Stimulated activated CD8-positive, alpha-beta memory T cell treated with anti-CD3 and anti-CD28 coated beads, Interleukin-15, amount 100 ng/mL, for 1 hour (primary cell): ENCODE measurements at regions not wholly inside any gene's neighbourhood (a gene's known extent, or its start where the extent isn't known, plus 50 kb on each side); places are given as distances from the start of the nearest gene placed in this dataset.

Experiments used
- DNase-seq: peaks from one replicate; pipeline ENCODE4 v3.0.0-alpha.2; 2020; ENCODE audit warnings: low read depth

DNA sequence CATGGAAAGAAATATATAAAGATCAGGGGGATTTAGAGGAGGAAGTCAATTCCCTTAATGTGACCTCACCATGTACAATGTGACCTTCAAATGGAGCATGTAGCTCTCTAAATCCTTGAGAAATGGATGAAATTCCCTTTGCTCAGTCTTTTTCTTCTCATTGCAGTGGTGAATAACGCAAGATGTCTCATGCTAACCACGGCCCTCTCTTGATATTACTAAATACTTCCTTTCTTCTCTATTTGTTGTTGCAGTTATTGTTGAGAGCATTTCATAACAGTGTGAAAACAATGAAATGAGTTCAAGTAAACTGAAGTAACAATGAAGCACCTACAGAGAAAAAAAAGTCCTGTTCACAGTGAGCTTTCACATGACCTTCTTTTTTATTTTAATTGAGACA is 55.6 kb downstream of the ZNF281 start:
- no peak for DNase-seq

DNA sequence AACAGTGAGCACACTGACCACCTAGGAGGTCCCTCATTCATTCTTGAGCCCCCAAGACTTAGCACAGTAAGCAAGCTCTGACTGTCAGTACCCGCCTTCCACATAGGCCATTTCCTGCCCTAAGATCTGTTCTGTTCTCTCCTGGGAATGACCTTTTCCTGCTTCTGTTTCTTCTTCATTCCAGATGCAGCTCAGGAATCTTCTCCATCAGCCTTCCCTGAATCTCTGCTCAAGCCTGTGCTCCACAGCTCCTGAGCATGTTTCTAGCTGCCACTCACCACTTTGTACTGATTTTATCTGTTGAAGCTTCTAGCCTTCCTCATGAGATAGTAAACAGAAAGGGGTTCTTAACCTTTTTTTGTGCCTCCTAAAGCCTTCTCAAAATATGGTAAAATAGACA is 56.6 kb downstream of the ZNF281 start:
- DNase-seq = no peak

DNA sequence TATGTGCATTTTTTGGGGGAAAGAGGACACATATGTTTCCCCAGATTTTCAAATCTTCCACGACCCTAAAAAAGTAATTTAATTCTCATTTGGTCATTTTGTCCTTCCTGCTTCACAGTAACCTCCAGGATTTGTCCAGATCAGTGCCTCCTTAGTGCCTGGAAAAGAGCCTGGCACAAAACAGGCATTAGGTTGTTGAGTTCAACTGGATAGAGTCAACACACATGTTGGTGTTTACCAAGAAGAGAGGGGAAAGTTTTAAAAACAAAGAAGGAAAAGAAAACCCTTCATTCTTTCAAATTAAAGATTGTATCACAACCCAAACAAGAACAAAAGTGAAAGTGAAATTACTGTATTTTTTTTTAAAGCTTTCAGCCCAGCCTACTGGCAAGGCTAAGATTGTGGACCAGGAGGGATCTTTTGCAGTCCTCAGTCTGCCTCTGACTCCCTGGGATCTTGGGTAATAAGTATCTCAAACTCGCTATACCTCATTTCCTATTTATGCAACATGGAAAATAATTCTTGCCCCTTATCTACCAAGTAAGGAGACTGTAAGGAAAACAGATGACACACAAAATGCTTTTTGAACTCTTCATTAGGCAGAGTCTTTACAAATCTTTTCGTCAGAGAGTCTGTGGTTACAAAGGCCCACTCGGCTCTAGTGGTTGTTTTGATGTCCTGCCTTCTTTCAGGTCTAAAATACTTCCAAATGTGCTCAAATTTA is 57.8 kb downstream of the ZNF281 start:
- no peak for DNase-seq

DNA sequence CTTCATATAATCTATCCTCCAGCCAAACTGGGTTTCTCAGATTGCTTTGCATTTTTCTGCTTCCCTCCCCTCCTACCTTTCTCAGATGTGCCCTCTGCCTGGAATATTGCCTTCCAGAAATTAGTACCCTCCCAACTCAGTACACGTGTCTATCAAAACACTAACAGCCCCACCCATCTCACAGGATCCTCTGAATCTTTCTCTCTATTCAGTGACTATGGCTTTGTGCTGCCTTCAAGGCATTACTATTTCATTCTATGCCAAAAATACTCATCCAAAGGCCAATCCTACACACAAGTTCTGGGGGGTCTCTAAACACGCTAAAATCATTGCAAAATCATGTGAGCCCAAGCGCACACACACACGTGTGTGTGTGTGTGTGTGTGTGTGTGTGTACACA is 58.4 kb downstream of the ZNF281 start:
- DNase-seq = no peak

DNA sequence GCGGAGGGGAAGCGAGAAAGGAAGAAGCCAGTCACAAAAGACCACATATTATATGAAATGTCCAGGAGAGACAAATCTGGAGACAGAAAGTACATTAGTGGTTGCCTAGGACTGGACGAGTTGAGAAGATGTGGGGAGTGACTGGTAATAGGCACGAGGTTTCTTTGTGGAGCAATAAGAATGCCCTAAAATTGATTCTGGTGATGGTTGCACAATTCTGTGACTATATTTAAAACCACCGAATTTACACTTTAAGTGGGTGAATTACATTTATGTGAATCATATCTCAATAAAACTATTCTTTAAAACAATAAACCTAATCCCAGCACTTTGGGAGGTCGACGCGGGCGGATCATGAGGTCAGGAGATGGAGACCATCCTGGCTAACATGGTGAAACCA is 63.1 kb downstream of the ZNF281 start:
- DNase-seq = no peak

DNA sequence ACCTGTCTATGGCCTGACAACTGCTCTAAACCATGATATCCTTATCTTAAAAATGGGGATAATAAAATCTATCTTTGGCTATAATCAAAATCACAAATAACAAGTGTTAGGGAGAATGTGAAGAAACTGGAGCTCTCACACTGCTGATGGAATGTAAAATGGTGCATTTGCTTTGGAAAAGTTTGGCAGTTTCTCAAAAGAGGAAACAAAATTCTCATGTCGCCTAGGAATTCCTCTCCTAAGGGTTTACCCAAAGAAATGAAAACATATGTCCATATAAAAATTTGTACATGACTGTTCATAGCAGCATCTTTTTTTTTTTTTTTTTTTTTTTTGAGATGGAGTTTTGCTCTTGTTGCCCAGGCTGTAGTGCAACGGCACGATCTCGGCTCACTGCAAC is 64.3 kb downstream of the ZNF281 start:
- DNase-seq = no peak

DNA sequence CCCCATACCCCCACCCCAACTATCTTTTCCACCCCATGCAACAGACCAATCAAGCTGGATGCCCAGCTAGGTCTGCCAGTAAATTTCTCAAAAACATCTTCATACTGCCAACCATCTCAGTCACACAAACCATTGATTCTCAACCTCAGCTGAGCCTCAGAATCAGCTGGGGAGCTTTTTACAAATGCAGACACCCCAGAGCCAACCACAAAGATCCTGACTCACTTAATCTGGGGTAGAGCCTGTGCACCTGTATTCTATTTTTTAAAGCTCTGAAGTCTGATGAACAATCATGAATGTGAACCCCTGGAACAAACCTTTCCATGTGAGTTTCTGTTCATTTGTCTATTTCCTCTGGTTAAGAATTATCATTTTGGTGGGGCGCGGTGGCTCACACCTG is 66.0 kb downstream of the ZNF281 start:
- DNase-seq = no peak

DNA sequence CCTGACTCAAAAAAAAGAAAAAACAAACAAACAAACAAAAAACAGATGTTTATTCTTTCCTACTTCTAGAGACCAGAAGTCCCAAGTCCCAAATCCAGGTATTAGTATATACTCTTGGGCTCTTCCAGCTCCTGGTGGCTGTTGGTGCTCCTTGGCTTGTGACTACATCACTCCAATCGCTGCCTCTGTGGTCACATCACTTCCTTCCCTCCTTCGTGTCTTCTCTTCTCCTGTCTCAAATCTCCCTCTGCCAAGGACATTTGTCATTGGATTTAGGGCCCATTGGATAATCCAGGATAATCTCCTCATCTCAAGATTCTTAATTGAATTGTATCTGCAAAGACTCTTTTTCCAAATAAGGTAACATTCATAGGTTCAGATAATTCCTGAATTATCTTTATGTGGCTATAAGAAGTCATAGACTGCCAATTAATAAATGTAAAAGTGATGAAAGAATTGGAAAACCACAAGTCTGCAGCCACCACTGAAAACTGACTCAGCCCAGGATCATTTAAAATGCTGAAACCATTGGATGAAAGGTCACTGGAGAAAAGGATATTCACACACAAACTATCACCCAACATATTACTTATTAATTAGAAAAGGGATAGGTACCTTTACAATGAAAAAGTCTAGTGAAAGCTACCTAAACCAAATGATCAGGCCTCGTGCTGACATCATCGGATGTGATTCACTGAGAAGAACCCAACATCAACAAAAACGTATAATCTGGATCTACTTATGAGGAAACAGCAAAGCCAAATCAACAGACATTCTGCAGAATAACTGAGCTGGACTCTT is 67.1 kb downstream of the ZNF281 start:
- no peak for DNase-seq

DNA sequence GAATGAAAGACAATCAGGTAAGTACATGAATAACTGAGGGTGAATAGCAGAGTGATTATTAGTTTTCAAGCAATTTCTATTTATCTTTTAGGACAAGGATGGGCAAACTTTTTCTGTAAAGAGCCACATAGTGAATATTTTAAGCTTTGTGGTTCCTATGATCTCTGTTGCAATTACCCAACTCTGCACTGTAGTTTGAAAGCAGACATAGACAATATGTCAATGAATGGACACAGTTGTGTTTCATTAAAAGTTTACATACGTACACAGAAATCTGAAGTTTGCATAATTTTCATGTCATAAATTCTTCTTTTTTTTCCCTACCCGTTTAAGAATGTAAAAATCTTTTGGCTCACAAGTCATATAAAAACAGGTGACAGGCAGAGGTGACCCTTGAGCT is 71.4 kb downstream of the ZNF281 start:
- no peak for DNase-seq

DNA sequence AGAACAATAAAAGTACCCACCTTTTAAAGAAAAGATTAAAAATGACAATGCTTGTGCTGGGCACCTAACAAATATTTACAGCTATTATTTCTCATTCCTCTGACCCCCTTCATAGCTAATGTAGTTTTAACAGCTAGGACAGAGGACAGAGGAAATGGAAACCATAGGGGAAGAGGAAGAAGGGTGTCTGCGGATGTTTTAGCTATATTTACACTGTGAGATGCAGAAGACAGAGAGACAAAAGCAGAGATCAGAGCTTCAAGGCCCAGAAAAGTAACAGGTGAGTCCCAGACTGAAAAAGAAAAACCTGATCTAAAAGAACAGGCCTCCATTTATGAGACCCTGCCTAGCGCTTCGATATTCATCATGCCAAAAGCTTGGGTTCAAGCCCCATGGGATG is 72.0 kb downstream of the ZNF281 start:
- no peak for DNase-seq

DNA sequence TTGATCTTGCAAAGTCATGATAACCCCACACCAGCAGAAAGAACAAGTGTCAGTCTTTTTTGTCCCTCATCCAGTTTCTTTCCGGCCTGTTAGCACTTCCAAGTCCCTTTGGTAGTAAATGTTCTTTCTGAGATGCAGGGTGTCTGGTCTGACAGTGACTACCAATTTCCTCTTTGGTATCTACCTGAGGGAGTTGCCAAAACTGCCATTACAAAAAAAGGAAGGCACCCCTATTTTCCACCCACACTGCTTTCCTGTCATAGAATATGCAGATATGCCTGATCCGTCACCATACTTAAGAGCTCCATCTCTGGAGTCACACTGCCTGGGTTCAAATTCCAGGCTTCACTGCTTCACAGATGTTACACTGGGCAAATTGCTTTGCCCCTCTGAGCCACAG is 72.4 kb downstream of the ZNF281 start:
- no peak for DNase-seq

DNA sequence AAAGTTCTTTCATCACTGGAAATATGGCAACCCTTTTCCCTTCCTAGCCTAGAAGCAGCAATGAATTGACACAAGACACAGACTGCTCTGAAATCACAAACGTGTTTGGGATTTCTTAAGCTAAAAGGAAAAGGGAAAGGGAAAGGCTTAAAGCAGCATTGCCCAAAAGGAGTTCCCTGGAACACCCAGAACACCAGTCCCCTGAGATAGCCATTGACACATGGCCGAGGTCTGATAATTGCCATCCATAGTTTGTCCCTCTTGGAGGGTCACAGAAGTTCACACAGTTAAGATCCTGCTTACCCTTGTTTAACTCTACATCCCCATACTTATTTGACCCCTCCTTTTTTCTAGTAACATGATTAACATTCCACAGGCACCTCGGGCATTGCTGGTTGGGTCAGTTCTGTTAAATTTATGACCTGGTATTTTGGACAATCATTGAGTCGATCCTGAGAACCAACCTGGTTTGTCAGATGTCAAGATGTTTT is 72.9 kb downstream of the ZNF281 start:
- DNase-seq = no peak

DNA sequence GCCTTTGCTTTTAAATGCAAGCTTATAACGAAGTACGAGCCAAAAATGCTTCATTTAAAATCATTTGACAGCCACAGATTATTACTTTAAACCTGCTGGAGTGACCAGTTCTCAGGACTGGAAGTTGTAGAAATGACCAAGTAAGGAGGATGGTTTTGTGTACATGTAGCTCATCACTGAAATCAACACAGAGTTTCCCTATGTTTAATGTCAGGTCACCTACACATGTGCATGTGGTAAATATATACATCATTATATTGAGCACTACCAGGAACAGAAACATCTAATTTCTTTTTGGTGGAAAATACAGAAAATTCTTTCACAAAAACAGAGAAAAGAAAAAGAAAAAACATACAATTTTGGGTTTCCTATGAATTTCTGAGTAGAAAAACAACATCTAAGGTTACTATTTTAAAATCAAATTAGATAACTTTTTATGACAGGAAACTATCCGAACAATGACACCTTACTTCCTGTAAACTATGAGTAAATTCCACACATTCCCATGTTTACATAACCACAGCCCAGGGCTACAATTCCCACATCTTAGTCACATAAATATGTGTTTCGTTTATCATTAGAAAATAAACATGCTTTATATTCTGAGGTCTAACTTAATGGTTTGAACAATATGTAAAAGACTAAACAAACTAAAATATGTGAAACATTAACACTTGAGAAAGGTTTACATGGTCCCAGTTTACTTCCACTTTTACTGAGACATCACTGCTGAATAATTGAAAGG is 73.6 kb downstream of the ZNF281 start:
- no peak for DNase-seq

DNA sequence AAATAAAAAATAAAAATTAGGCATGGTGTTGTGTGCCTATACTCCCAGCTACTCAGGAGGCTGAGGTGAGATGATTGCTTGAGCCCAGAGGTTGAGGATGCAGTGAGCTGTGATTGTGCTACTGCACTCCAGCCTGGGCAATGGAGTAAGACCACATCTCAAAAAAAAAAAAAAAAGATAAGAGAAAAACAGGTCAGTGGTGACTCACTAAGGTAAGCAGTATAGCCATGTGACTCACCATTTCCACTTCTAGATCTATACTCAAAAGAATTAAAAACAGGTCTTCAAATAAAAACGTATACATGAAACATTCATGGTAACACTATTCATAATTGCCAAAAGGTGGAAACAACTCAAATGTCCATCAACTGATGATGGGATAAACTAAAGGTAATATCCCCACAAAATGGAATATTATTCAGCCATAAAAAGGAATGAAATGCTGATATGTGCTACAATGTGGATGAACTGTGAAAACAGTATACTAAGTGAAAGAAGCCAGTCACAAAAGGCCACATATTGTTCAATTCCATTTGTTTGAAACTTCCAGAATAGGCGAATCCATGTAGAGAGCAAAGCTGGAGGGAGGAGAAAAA is 75.1 kb downstream of the ZNF281 start:
- DNase-seq = no peak

DNA sequence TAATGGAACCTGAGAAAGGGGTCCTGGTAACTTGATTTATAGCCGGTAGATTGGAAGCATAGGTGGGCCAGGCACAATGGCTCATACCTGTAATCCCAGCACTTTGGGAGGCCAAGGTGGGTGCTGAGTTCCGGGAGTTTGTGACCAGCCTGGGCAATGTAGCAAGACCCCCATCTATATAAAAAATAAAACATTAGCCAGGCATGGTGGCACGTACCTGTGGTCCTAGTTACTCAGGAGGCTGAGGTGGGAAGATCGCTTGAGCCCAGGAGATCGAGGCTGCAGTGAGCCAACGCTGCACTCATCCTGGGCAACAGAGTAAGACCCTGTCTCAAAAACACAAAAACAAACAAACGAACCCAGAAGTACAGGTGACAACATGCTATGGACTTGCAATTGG is 76.5 kb downstream of the ZNF281 start:
- DNase-seq = no peak

DNA sequence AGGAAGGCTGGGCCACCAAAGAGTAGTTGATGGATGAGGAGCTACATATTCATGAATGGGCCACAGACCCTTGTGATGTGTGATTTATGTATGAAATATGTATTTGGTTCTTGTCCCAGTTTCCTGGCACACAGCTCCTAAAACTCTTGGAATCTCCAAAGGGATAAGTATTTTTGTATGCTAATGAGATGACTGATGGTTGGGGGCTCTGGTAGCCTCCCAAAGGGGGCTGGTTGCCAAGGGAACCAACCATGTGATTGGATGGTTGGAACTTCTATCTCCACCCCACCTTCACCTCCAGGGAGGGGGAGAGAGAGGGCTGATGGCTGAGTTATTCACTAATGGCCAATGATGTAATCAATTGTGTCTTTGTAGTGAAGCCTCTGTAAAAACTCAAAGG is 77.1 kb downstream of the ZNF281 start:
- DNase-seq = no peak

DNA sequence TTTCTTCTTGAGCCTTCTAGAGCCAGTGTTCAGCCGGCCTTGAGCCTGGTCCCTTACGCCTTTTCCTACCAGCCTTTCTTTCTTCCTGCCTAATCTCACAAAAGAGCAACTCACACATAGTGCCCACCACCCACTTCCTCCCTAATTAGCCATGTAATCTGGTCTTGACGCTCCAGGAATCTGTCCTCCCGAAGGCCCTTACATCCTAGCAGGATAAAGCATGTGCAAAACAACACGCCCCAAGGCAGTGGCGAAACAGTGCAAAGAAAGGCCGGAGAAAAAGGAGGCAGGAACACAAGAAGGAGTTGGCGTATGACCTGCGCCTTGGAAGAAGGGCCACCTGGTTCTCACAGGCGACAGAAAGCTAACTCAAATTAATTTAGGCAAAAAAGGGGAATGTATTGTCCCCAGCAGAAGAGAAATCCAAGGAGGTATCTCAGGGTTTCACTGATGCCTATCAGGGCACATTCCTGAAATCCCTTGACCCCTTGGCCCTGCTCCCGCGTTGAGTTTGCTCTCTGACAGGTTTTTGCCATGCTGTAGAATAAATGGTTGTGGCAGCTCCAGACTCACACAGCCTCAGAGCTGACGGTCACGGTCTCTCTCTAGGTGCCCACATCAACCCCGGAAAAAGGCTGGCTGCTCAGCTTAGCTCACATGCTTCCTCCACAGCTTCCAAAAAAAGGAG is 79.0 kb downstream of the ZNF281 start:
- no peak for DNase-seq

DNA sequence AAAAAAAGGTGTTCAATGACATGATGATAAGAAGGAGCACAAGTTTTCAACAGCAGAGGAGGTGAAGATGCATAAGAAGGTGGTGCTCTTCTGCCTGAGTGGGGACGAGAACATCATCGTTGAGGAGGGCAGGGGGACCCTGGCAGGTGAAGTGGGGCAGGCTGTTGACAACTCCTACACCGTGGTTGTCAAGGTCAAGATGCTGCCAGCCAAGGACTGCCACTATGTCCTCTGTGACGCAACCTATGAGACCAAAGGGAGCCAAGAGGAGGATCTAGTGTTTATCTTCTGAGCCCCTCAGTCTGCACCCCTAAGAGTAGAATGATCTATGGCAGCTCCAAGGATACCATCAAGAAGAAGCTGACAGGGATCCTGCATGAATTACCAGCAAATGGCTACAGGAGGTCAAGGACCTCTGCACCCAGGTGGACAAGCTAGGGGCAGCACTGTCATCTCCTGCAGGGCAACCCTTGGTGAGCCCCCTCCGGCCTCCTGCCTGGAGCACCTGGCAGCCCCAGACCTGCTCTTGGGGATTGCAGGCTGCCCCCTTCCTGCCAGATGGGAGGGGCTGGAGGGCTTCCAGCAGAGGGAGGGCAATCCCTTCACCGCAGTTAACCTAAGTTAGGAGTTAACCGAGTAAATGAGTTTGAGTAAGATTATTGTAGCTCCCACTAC is 80.5 kb downstream of the ZNF281 start:
- no peak for DNase-seq

DNA sequence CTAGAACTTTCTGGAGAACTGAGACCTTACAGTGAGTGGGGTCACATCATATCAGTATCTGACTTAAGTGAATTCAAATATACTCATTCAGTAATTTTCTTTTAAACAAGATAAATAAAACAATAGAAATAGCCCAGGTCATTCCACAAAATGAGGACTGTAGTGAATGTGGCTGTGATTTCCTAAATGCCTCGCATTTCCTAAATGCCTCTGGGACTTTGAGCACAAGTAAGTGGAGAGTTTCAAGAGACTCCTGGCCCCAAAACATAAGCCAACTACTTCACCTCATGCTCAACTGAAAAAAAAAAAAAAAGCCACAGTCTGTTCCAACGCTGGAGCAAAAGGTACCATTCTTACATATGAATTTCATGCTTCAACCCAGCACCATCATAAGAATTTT is 81.5 kb downstream of the ZNF281 start:
- no peak for DNase-seq

DNA sequence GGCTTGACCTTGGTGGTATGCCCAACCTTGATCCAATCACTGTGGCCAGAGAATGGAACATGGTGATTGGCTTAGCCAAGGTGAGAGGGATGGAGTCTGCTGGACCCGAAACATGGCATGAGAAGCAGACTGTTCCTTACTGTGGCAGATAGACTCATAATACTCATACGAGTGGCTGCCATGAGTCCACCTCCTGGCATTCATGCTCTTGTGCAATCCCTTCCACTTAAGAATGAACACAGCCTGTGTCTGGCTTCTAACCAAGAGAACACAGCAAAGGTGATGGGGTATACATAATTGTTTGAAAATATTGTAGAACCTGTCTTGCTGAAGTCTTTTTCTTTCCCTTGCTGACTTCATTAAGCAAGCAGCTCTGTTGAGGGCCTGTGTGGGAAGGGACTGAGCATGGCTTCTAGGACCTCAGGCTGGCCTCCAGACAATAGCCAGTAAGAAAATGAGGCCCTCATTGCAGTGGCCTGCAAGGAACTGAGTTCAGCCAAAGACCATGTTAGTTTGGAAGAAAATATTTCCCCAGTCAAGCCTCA is 85.9 kb downstream of the ZNF281 start:
- no peak for DNase-seq

DNA sequence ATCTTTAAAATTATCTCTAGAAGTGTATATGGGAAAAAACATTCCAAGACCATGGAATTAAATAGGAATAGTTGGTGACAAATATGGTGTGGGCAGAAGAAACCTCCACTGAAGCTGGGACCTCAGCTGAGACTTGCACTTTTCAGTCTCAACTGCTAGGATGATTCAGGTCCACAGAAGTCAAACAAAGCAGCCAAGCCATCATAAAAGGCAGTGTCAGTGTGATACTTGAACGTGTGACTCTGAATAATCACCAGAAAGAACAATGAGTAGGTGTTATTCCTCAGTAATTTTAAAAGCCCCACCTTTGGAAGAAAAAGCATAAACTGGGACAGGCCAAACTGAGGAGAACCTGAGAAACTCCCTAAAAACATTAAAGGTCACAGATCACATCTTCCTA is 90.7 kb downstream of the ZNF281 start:
- no peak for DNase-seq
